SK-N-SH (cell line): ENCODE measurements at regions not wholly inside any gene's neighbourhood (a gene's known extent, or its start where the extent isn't known, plus 50 kb on each side); places are given as distances from the start of the nearest gene placed in this dataset.

Source experiments
- CTCF ChIA-PET: fragments of 300-600, 350-600 bp; formaldehyde crosslinking; extraction: SDS; loops from one replicate; lab custom pipeline; 2021; lab: Yijun Ruan, JAX
- POLR2A ChIA-PET: fragments of 350-600 bp; sonication (Branson Sonifier 250); formaldehyde crosslinking; extraction: SDS; loops from one replicate; lab custom pipeline; 2020; ENCODE audit warnings: antibody characterized with exemption, inconsistent platforms; lab: Yijun Ruan, JAX
- DNase-seq: peaks from one replicate; pipeline ENCODE4 v3.0.0; 2012
- H2AFZ ChIP-seq: fragments of 200-600 bp; sonication (generic); 2 replicates; pipeline ENCODE4 v1.8.1; 2016; ENCODE audit warnings: antibody characterized with exemption, mild to moderate bottlenecking, low read depth
- H3F3A ChIP-seq: fragments of 200-600 bp; sonication (generic); replicated peaks from 2 replicates; pipeline ENCODE3; 2016; ENCODE audit warnings: antibody characterized with exemption, mild to moderate bottlenecking; ENCODE audit not compliant: insufficient read depth
- H3K27ac ChIP-seq, 2 experiments: fragments of 200-500 bp in 1 of 2; fragments of 200-600 bp in 1 of 2; sonication (Bioruptor generic) in 1 of 2; sonication (generic), shearing (Covaris generic) in 1 of 2; 2 replicates each; pipeline versions ENCODE4 v1.5.1 to v1.6.1; 2014 to 2016; ENCODE audit warnings: low read depth in 2 of 2, inconsistent platforms in 1 of 2, low read length in 1 of 2, mild to moderate bottlenecking in 1 of 2, mixed read lengths in 1 of 2
- H3K27me3 ChIP-seq: fragments of 200-600 bp; sonication (generic), shearing (Covaris generic); 2 replicates; pipeline ENCODE4 v1.6.1; 2016; ENCODE audit warnings: mixed run types; ENCODE audit not compliant: insufficient read depth
- H3K36me3 ChIP-seq, 2 experiments: fragments of 200-500 bp in 1 of 2; fragments of 200-600 bp in 1 of 2; sonication (Bioruptor generic) in 1 of 2; sonication (generic) in 1 of 2; replicated peaks in 1 of 2; 2 replicates each; pipeline versions ENCODE3 to v1.5.1; 2014 to 2016; ENCODE audit warnings: low read length in 1 of 2, mild to moderate bottlenecking in 1 of 2; ENCODE audit not compliant: insufficient read depth in 2 of 2, control insufficient read depth in 1 of 2
- H3K4me1 ChIP-seq, 2 experiments: fragments of 200-500 bp in 1 of 2; fragments of 200-600 bp in 1 of 2; sonication (Bioruptor generic) in 1 of 2; sonication (generic), shearing (Covaris generic) in 1 of 2; 2 replicates each; pipeline versions ENCODE4 v1.5.1 to v1.6.1; 2014 to 2016; ENCODE audit warnings: low read depth in 1 of 2, low read length in 1 of 2, mixed run types in 1 of 2; ENCODE audit not compliant: insufficient read depth in 2 of 2, control insufficient read depth in 1 of 2
- H3K4me2 ChIP-seq: fragments of 200-600 bp; sonication (generic), shearing (Covaris generic); 2 replicates; pipeline ENCODE4 v1.6.1; 2017; ENCODE audit warnings: mixed run types
- H3K4me3 ChIP-seq, 2 experiments: fragments of 200-500 bp in 1 of 2; fragments of 200-600 bp in 1 of 2; sonication (Bioruptor generic) in 1 of 2; sonication (generic), shearing (Covaris generic) in 1 of 2; 2 replicates each; pipeline versions ENCODE4 v1.5.1 to v1.8.1; 2014 to 2016; ENCODE audit warnings: low read depth in 2 of 2, inconsistent platforms in 1 of 2, low read length in 1 of 2, mild to moderate bottlenecking in 1 of 2, mixed read lengths in 1 of 2, moderate library complexity in 1 of 2
- H3K79me2 ChIP-seq: fragments of 200-600 bp; sonication (generic); 2 replicates; pipeline ENCODE4 v1.8.1; 2017; ENCODE audit warnings: mild to moderate bottlenecking; ENCODE audit not compliant: insufficient read depth
- H3K9ac ChIP-seq: fragments of 200-600 bp; sonication (generic); 2 replicates; pipeline ENCODE4 v1.6.1; 2017; ENCODE audit warnings: mixed run types
- H3K9me2 ChIP-seq: fragments of 200-600 bp; sonication (generic); 2 replicates; pipeline ENCODE4 v1.6.1; 2017; ENCODE audit warnings: mixed run types
- H3K9me3 ChIP-seq: fragments of 200-600 bp; sonication (generic); 2 replicates; pipeline ENCODE4 v1.6.1; 2017; ENCODE audit warnings: mixed run types, mild to moderate bottlenecking, moderate library complexity
- H4K20me1 ChIP-seq: fragments of 200-600 bp; sonication (generic); 2 replicates; pipeline ENCODE4 v1.6.1; 2017; ENCODE audit warnings: mild to moderate bottlenecking, mixed run types; ENCODE audit not compliant: insufficient read depth
- CHD2 ChIP-seq: fragments of 150-350 bp; IDR thresholded peaks from 2 replicates; pipeline ENCODE4 v1.6.1; 2018; ENCODE audit warnings: low read length; ENCODE audit not compliant: partially characterized antibody
- FOXM1 ChIP-seq: IDR thresholded peaks from 2 replicates; pipeline ENCODE4 v1.4.0; 2012; ENCODE audit warnings: low read depth, mild to moderate bottlenecking
- GATA2 ChIP-seq: sonication (generic); formaldehyde crosslinking; IDR thresholded peaks from 2 replicates; pipeline ENCODE4 v1.5.0; 2020; ENCODE audit warnings: mild to moderate bottlenecking, missing genetic modification reagents
- MAX ChIP-seq: IDR thresholded peaks from 2 replicates; pipeline ENCODE4 v1.4.0; 2012; ENCODE audit warnings: low read depth
- NRF1 ChIP-seq: IDR thresholded peaks from 2 replicates; pipeline ENCODE4 v1.6.1; 2012; ENCODE audit warnings: low read depth, mild to moderate bottlenecking, low read length
- PBX3 ChIP-seq: IDR thresholded peaks from 2 replicates; pipeline ENCODE4; 2012
- RCOR1 ChIP-seq: fragments of 150-350 bp; IDR thresholded peaks from 2 replicates; pipeline ENCODE4 v1.6.1; 2017; ENCODE audit warnings: antibody characterized with exemption, low read length
- SIN3A ChIP-seq: IDR thresholded peaks from 2 replicates; pipeline ENCODE4 v1.6.1; 2012; ENCODE audit warnings: low read depth, mild to moderate bottlenecking, low read length, moderate library complexity, borderline replicate concordance
- TAF1 ChIP-seq: IDR thresholded peaks from 2 replicates; pipeline ENCODE4 v1.6.1; 2012; ENCODE audit warnings: low read depth, mild to moderate bottlenecking, low read length, moderate library complexity, borderline replicate concordance
- TCF12 ChIP-seq: IDR thresholded peaks from 2 replicates; pipeline ENCODE4 v1.4.0; 2012
- YY1 ChIP-seq: IDR thresholded peaks from 2 replicates; pipeline ENCODE4 v1.4.0; 2012; ENCODE audit warnings: low read depth, mild to moderate bottlenecking
- WGBS: methylation state at CpG from one replicate; pipeline ENCODE4 v1.1.6; 2017; ENCODE audit warnings: low lambda C conversion rate; 5-methylcytosine and 5-hydroxymethylcytosine counted together
- TF ChIP-seq, protein P1 (sequence below): fragments of 150-350 bp; IDR thresholded peaks from 2 replicates; pipeline ENCODE4 v1.6.1; 2016; ENCODE audit warnings: mild to moderate bottlenecking, low read depth, low read length

DNA sequence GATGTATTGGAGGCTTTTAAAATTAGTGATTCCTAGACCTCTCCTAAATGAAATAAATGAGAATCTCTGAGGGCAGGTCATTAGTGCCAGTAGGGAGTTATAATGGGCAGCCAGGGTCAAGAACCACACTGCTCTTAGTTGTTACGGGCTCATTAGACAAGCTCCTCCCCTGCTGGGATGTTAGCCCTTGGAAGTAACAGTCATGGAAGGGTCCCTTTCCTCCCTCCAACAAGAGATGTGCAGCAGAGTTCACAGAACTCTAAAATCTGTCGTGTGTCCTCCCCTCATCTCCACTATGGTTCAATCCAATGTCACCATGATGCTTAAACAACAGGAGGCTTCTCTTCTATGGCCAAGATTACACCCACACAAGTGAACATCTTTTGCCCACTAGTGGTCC lies 419.5 kb downstream of the INSC start:
- Histone ChIP-seq H3K9ac (no peak overlapping the region), H3K27ac (no peak overlapping the region), H3K9me2 (no peaks in the 10 kb centered on the region), H3K4me3 (no peak overlapping the region), H3K9me3 (0 out of 2 replicates have a peak, but pooled peaks cover 3% of the 10 kb centered on the region), H3K36me3 (no peaks in the 10 kb centered on the region), H3K4me2 (no peak overlapping the region), H3K79me2 (no peaks in the 10 kb centered on the region), H4K20me1 (no peaks in the 10 kb centered on the region), H2AFZ (no peak overlapping the region), H3K4me1 (peaks cover 0 to 2% of the 10 kb centered on the region in 2 experiments; a peak in 1 of 4 replicates), H3K27me3 (no peaks in the 10 kb centered on the region), H3F3A (no peaks in the 10 kb centered on the region)
- WGBS, result 0% methylated on average over 2 of the region's 2 CpGs
- ChIA-PET POLR2A (no interaction called here), CTCF (no interaction called here)
- DNase-seq, result no peak
- TF ChIP-seq RCOR1 (no peak), YY1 (no peak), GATA2 (CRISPR knock-in tag) (no peak), NRF1 (no peak)

DNA sequence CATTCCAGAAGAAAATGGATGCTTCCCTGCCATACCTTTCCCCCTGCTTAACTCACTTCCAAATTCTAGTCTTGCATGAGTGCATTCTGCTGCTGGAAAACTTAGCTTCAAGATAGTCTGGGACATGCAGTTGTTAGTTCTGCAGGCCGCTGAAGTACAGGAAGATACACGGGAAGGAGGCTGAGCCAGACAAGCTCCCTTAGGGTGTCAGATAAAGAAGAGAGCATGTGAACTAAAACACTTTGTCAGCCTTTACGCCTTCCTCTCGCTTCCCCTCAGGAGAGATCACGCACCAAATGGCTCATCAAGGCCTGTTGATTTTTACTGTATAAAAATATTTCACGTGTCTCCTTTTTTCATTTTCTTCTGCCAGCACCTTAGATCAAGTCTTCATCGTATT lies 420.7 kb downstream of the INSC start:
- no peaks in the 10 kb centered on the region for H3K27me3 ChIP-seq
- no peaks in the 10 kb centered on the region for H3F3A ChIP-seq
- H3K27ac ChIP-seq, result no peak overlapping the region
- H3K9me3 ChIP-seq, result 0 out of 2 replicates have a peak, but pooled peaks cover 3% of the 10 kb centered on the region
- POLR2A ChIA-PET, result no interaction called here
- no peaks in the 10 kb centered on the region for H4K20me1 ChIP-seq
- no peaks in the 10 kb centered on the region for H3K36me3 ChIP-seq
- no peak for DNase-seq
- no peak overlapping the region for H2AFZ ChIP-seq
- TF ChIP-seq, protein P1, sequence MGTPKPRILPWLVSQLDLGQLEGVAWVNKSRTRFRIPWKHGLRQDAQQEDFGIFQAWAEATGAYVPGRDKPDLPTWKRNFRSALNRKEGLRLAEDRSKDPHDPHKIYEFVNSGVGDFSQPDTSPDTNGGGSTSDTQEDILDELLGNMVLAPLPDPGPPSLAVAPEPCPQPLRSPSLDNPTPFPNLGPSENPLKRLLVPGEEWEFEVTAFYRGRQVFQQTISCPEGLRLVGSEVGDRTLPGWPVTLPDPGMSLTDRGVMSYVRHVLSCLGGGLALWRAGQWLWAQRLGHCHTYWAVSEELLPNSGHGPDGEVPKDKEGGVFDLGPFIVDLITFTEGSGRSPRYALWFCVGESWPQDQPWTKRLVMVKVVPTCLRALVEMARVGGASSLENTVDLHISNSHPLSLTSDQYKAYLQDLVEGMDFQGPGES, result no peak
- TF ChIP-seq CHD2, result no peak
- TF ChIP-seq TCF12, result no peak
- TF ChIP-seq SIN3A, result no peak
- no peak for TF ChIP-seq PBX3
- TF ChIP-seq MAX, result no peak
- TF ChIP-seq FOXM1, result no peak
- TF ChIP-seq TAF1, result no peak
- TF ChIP-seq, all 33 proteins: peak for 0
- Histone ChIP-seq H3K9ac (no peak overlapping the region), H3K4me3 (no peak overlapping the region), H3K79me2 (no peaks in the 10 kb centered on the region), H3K9me2 (no peaks in the 10 kb centered on the region), H3K4me2 (no peak overlapping the region), H3K4me1 (peaks cover 0 to 2% of the 10 kb centered on the region in 2 experiments; a peak in 1 of 4 replicates)
- 41% methylated on average over 7 of the region's 7 CpGs for WGBS
- CTCF ChIA-PET, result interaction anchor here (0.7 kb wide), 1 partner anchor 8 kb away, joined by 3 read pairs; no protein-coding TSS in a partner anchor
